ENCODE measurements at regions not wholly inside any gene's neighbourhood (a gene's known extent, or its start where the extent isn't known, plus 50 kb on each side); places are given as distances from the start of the nearest gene placed in this dataset.

DNA sequence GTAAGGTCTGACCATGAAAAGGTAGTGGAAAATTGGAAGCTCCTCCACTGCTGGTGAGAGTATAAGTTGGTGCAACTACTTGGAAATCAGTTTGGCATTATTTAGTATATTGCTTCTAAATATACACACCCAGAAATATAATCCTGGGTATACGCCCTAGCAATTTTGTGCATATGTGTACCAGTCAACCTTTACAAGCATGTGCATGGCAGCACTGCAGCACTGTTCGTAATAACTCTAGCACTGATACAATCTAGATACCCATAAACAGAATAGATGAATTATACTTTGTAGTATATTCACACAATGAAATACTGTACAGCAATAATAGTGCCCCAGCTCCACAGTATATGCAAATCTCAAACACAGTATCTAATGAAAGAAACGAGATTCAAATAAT is 265.9 kb downstream of the EMP1 start:
- TF ChIP-seq EZH2phosphoT487 (IDR thresholded peaks at IDR 0.05; ENCODE audit: borderline replicate concordance, low read length) (no peak), CTCF (IDR thresholded peaks at IDR 0.05; ENCODE audit: low read depth, low read length, poor library complexity, severe bottlenecking) (no peak)
